ENCODE measurements at regions not wholly inside any gene's neighbourhood (a gene's known extent, or its start where the extent isn't known, plus 50 kb on each side); places are given as distances from the start of the nearest gene placed in this dataset.
"Not testable (repeated sequence)": the region's sequence is repeated elsewhere in the genome, so short reads cannot be mapped to it uniquely, and the experiment has no call there.

DNA sequence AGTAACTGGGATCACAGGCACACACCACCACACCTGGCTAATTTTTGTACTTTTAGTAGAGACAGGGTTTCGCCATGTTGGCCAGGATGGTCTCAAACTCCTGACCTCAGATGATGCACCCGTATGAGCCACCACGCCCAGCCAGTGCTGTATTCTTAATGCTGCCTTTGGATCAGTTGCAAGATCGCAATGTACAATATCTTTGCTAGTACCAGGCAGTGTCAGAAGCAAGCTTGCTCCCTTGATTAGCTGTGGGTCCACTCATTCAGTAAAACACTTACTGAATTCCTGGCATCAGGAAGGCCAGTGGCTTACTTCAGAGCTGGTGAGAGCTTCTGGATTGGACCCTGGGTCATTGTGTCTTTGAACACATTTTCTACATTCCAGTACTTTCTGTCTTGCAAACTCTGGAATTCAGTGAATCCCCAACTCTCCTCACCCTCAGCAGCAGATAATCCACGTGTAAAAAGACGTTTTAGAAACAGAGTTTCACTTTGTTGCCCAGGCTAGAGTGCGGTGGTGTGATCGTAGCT, 1183.7 kb downstream of the AACS start:
- DNase-seq (ENCODE audit: low read depth in 2 of 2) = no peak

DNA sequence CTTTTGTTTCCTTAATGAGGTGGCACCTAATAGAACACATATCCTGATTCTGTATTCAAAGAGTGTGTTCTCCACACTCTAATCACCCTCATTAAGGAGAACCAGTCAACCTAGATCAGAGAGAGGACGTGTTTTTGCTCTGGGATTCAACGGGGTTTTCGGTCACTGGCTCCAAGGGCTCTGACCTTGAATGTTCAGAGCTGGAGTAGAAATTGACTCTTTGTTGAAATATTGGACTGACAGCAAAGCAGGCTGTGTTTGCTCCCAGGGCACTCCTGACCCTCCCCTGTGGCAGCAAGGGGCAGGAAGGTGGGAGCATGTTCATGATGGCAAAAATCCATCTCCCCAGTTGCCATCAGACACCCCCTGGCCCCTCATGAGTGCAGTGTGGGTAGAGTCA, 1193.0 kb downstream of the AACS start:
- no peak for DNase-seq (ENCODE audit: low read depth in 2 of 2)

DNA sequence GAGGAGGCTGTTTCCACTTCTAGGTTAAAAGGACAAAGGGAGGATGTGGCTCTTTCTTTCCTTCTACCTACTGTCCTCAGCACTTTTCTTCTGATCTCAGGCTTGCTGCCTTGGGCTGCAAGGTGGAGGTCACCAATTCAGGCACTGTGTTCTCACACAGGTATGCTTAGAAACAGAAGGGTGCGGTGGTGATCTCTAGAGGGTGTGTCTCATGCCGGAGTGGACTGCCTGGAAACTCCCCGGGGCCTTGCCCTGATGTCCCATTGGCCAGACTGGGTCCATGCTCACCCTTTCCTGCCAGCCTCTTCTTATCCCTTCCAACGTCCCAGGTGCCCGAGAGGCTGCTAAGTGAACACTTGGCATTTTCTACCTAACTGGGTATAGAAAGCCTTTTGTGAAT, 1197.6 kb downstream of the AACS start:
- DNase-seq (ENCODE audit: low read depth in 2 of 2) = no peak

DNA sequence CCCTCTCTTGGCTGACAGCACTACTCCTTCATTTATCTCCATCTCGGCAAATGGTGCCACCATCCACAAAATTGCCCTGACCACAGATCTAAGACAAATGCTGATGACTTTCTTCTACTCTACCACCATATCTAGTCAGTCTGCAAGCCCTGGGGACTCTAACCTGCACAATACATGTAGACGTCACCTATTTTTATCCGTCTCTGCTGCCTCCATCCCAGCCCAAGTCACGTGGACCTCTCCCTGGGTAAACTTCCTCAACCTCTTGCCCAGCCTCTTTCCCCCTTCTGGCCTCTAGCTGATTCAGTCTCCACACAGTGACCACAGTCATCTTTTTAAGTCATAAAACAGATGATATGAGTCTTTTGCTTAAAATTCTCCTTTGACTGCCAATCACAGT, 1203.0 kb downstream of the AACS start:
- DNase-seq (ENCODE audit: low read depth in 2 of 2) = no peak

DNA sequence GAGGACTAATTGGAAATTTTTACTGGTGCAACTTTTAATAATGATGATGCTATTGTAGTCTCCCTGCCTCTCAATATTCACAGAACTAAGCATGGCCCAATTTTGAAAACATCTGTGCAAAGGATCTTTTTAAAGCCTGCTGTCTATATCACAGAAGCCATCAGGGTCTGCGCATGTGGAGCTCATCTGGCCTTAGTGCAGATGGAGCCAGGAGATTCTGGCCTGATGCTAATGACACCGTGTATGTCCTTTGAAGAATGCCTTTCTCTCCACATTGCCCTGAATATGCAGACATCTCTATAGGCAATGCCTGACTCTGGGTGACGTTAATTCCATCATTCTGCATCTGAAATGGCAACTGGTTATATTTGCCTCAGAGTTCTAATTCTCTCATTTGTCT, 1205.9 kb downstream of the AACS start:
- no peak for DNase-seq (ENCODE audit: low read depth in 2 of 2)

DNA sequence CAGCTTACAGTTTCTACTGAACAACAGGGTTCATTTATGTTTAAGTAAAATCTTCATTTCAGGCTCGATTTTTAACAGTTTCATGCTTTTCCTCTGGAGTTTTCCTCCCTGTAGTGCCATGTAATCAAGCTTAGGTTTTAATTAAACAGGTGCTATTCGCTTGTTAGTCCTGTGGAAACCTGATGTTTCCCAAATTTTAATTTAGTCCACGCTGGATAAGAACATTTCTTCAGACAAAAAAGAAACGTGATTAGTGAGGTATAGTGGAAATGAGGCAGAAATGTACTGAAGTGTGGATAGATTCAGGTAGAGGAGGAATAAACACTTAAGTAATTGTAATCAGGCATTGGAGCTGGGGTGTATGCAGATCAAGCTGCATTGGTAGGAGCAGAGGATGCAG, 1217.5 kb downstream of the AACS start:
- no peak for DNase-seq (ENCODE audit: low read depth in 2 of 2)

DNA sequence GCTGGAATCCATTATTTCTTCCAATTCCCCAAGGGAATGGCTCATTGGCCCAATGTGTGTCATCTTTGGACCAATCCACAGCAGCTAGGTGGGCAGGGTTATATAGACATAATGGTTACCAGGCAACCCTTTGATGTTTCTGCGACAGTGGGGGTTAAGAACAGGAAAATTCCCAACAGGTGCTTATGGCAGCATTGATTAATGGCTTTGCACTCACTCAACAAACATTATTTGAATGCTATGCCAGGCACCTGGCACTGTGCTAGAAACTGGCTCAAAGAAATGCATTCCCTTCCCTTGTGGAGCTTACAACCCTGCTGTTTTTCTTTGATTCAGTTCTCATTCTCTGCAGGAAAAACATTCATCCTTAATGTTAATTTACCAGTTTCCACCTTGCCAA, 1221.0 kb downstream of the AACS start:
- DNase-seq (ENCODE audit: low read depth in 2 of 2) = no peak

DNA sequence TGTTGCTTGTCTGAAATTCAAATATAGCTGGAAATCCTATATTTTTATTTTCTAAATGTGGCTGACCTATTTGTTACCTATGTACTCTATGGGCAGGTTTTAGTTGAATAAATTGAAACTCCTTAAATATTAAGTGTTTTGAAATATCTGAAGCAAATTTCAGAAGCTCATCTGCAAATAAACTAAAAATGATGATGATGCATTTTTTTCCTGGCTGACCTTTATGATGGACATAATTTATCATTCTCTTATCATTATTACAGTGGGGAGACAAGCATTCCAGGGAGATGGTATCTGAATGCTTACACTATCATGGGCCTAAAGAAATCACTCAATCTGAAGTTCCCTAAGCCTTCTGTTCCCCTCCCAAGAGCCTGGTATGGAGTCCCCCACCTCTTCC, 1225.2 kb downstream of the AACS start:
- DNase-seq (ENCODE audit: low read depth in 2 of 2) = no peak

DNA sequence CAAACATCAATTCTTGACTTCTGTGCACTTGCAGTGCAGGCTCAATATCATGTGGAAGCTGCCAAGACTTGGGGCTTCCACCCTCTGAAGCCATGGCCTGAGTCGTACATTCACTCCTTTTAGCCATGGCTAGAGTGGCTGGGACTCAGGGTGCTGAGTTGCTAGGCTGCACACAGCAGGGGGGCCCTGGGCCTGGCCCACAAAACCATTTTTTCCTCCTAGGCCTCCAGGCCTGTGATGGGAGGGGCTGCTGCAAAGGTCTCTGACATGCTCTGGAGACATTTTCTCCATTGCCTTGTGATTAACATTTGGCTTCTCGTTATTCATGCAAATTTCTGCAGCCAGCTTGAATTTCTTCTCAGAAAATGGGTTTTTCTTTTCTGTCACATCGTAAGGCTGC, 1226.8 kb downstream of the AACS start:
- DNase-seq (ENCODE audit: low read depth in 2 of 2) = not testable (repeated sequence)

DNA sequence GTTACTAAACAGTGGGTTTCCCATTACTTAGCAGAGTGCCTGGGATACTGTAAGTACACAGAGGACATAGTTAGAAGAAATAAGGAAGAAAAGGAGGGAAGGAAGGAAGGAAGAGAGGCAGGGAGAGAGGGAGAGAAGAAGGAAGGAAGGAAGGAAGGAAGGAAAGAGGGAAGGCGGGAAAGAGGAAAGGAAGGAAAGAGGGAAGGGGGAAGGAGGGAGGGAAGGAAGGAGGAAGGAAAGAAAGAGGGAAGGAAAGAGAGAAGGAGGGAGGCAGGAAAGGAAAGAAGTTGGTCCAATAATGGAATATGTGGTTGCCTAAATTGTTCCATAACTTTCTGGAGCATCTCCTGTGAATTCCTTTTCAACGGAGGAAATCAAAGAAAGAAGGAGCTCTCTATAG, 1230.4 kb downstream of the AACS start:
- no peak for DNase-seq (ENCODE audit: low read depth in 2 of 2)

DNA sequence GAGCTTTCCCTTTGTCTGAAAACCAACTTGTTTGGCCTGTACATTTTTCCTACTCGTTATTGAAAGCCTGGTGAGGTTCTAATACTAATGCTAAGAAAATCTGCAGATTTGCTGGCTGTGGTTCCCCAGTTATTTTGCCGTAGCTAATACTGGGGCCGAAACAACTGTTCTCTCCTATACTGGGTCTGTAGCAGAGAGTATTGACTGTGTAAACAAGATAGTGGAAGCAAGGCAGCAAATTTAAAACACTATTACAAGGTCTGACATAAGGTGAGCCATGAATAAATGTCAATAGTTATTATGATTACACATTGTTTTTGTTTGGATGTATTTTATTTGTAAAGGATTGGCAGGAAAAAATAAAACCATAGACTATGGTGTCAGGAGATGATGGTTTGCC, 1244.0 kb downstream of the AACS start:
- DNase-seq (ENCODE audit: low read depth in 2 of 2) = no peak

DNA sequence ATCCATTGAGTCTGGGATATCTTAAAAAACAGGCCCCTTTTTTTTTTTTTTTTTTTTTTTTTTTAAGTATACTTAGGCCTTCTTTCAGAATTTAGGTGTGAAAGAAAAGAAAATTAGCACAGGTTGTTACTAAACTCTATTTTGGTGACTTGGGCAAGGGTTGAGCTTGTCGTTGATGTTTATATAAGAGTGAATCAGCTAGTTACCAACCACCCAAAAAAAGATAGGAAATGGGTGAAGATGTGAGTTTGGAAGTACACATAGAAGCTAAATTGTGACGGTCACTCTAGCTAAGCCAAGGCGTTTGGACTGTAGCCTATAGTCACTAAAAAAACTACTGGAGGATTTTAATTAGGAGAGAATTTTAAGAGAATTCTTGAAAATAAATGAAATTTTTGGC, 1247.2 kb downstream of the AACS start:
- no peak for DNase-seq (ENCODE audit: low read depth in 2 of 2)

DNA sequence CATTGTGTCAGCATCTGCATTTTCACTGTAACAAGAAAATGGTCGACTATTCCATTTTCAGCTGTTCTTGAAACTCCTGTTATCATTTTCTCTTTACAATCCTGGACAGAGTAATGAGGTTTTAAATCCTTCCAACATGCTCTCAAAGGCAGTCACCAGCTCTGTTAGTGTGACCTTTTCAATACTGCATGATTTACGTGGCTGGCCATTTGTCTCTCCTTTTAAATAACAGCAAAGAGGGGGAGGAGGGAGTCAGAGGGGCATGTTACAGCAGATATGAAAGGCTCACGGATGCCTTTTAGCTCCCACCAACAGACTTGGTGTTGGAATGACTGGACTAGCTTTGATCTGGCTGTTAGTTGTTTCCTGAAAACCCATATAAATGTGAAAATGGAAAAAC, 1251.2 kb downstream of the AACS start:
- no peak for DNase-seq (ENCODE audit: low read depth in 2 of 2)

DNA sequence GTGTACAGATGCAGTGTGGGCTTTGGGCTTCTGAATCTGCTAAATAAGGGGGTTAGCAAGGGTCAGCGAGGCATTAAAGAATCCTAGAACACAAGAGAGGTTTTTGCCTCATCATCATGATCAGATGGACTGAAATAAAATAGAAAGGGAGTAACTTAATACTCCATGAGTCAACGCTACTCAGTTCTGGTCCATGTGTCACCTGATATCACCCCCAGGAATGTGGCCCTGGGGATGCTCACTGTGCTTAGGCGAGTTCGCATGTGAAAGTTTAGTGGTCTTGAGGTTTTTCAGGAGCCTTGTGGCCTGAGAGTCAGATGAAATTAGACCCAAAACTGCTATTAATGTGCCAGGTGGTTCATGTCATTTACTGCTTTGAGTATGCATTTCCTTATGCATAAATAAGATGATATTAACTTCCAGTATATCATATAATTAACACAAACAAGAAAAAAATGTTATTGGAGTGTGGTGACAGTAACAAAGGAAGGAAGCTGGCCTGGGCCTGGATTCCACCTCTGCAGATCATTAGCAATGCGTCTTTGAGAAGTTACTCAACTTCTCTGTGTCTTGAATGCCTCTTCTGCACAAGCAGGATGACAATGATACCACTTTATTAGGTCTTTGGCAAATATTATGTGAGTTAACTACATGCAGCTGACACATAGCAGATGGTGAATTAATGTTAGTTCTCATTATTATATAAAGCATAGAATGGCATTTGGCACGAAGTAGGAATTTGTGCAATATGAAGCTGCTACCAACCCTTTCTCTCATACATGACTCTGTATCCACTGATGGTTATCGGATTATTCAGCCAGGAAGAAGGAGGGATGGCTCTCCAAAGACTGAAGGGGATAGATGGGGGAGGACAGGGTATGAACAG, 1272.6 kb downstream of the AACS start:
- DNase-seq (ENCODE audit: low read depth in 2 of 2) = no peak

DNA sequence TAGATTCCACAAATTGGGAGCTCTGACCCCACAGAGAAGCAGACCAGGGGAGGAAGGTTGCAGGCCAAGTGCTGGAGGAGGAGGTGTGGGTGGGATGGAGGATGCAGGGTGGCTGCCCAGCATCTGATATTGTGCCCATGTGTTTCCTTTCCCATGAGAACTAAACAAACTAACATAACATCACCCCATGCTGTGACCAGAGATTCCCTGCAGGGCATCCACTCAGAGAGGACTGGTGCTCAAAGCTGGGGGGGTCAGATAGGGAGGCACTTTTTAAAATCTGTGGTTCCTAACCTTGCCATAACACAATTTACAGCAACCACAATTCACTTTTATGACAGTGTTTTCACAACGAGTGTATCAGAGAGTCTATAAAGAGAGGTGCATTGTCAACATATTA, 1277.6 kb downstream of the AACS start:
- DNase-seq (ENCODE audit: low read depth in 2 of 2) = no peak

DNA sequence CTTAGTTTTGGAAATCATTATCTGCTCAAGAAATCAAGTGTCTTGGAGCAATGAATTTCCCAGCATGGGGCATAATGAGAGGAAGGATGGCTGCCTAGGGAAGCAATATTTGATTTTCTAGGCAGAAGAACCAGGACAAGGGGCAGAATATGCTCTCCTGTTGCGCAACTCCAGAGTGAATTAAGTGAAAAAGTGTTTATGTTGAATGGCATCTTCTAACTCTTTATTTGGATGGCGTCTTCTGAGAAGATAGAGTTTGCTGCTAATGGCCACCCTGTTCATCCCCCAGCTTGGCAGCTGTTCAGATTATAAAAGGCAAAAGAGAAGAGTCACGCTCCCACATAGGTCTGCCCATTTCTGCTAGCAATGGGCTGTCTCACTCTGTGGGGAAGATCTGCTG, 1278.1 kb downstream of the AACS start:
- DNase-seq (ENCODE audit: low read depth in 2 of 2) = no peak

DNA sequence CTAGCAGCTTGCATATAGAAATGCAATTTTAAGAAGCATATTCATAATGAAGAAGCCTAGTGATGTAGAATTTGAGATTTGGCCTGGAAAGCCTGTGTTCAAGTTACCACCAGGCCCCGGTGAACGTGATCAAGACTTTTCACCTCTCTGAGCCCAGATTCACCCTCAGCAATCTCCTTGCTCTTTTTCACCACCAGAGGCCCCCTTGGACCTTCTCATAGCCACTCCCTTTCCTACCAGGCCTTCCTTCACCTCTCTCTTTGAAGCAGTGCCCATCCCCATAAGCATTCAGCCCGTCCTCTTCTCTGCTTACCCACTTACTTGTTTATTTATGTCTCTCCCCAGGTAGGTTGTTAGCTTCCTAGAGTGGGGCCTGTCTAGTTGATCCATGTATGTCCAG, 1280.9 kb downstream of the AACS start:
- no peak for DNase-seq (ENCODE audit: low read depth in 2 of 2)

DNA sequence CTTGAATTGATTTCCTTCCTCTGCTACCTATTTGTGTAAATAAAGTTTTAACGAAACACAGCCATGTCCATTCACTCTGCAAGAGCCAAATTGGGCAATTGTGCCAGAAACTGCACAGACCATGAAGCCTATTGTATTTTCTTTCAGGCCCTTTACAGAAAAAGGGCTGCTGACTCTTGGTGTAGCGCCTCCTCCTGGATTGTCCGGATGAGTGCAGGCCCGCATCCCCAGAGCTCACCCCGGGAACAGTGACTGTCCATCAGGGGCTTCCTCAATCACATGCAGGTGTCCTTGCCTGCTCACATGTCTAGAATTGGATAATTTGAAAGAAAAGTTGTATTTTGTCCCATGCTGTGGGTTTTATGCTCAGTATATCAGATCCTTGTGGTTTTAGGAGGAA, 1282.2 kb downstream of the AACS start:
- DNase-seq (ENCODE audit: low read depth in 2 of 2) = no peak

DNA sequence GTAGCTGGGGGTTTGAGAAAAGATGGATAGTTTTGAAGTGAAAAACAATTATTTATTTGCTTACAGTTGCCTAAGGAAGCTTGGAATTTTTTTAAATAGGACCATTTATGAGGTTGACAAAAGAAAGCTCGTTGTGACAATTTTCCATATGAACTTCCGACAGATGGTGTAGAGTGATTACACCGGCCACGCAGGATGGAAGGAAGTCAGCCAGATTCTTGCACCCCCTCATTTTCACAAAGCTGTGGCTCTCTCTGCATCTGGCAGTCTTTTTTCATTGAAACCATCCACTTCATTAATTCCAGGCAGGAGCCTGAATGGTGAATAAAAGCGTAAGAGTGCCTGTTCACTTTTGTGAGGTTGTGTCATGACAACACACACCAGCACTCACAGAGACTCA, 1284.1 kb downstream of the AACS start:
- DNase-seq (ENCODE audit: low read depth in 2 of 2) = no peak

DNA sequence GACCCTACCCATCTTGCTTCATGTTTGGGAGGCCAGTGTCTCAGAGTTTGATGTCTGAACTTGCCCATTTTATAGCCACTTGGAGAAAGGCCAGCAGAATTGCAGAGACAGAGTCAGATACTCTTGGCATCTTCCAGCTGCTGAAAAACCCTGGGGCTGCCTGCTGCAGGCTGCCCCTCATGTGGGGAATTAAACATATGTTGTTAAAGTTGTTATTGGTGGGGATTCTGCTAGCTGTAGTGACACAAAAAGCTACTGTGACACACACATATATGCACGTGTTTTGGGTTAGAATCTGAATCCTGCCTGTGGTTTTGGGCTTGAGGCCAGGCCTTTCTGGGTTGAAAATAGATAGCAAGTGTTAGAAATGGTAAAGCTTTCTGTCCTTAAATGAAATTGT, 1288.4 kb downstream of the AACS start:
- no peak for DNase-seq (ENCODE audit: low read depth in 2 of 2)

DNA sequence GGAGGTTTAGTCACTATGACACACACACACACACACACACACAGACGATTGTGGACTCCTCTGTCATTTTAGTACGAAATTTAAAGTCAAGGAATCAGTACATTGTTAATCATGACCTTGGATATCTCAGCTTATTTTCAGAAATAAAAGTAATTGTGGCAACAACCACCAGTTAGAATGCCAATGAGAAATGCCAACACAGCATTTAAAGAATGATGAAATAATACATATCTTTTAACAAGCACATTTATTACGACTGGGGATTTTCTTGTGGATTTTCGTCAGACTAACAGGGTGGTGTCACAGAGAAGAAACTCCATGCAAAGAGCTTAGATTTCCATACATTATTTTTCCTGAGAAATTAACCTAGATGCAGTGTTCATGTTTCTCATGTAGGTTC, 1289.4 kb downstream of the AACS start:
- no peak for DNase-seq (ENCODE audit: low read depth in 2 of 2)

DNA sequence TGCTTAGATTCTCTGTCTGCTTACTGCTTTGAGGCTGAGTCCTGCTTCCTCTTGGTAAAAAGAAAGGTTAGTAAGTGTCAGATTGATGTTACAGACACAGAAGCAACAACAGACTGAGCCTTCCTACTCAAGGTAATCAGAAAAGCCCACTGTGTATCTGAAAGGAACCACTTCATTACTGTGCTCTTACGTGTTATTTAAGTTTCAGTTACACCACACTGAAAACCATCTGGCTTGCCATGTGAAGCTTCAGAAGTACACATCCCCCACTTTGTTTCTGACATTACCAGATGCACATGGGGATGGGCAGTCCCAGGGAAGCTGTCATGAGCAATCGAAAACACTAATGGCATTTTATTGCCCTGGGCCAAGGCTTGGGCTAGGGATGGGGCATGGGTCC, 1290.1 kb downstream of the AACS start:
- no peak for DNase-seq (ENCODE audit: low read depth in 2 of 2)

DNA sequence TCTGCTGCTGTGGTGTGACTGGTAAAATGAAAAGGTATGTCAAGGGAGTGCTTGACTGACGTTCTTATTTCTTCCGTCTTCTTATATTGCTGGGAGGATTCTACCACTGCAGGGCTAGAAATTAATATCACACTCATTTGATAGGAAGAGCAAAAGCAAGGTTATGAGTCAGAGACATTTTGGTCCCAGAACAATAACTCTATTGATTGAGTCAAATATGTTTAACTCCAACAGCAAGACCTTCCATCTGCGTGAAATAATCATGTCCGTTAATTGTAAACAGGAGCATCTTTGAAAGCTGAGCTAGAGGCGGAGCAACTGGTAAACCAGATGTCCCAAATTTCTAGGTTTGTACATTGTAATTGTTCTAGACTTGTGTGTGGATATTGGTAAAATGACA, 1293.6 kb downstream of the AACS start:
- no peak for DNase-seq (ENCODE audit: low read depth in 2 of 2)

DNA sequence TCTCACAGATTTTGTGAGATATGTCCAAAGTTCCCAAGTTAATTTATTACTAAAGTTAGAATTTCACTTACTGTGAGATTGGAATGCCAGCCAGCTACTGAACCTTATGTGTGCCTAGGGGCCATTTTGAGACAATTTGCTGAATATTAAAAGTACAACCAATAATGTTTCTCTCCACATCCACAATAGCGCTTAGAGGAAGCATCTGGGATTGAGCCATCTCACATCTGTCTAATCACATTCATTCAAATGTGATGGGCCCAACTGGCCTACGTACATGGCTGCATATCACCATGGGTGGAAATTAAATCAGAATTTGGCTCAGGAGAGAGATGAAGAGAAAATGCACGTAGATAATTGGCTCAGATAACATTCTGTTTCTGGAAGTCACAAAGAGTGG, 1294.0 kb downstream of the AACS start:
- DNase-seq (ENCODE audit: low read depth in 2 of 2) = no peak
